ENCODE measurements at regions not wholly inside any gene's neighbourhood (a gene's known extent, or its start where the extent isn't known, plus 50 kb on each side); places are given as distances from the start of the nearest gene placed in this dataset.

DNA sequence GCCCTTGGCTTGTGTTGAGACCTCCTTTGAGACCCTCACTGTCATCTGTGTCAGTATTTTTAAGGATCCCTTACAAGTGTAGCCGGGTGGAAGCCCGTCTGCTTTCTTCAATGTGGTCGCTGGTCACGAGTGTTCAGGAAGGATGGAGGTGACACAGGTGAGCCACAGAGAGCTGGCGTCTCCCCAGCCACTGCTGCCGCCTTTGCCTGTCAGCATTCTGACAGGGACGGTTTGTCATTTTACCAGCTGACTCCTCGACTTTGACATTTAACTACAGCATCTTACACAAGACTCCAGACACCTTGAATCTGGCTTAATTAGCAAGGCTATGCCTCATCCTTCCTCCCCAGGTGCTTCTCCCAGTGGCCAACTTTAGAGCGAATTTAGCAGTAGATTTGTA is 56.3 kb upstream of the MPHOSPH6 start:
- Histone ChIP-seq H3K27ac (ENCODE audit: low read depth, low read length) (no peak overlapping the region), H3K9me3 (ENCODE audit: low read depth, low read length) (no peaks in the 10 kb centered on the region), H3K4me3 (ENCODE audit: insufficient read depth, low read length) (no peak overlapping the region), H4K20me1 (ENCODE audit: insufficient read depth, low read length) (no peaks in the 10 kb centered on the region), H3K79me2 (ENCODE audit: insufficient read depth, low read length) (no peaks in the 10 kb centered on the region), H3K27me3 (ENCODE audit: insufficient read depth, low read length) (peaks cover 4% of the 10 kb centered on the region), H2AFZ (ENCODE audit: low read length) (no peak overlapping the region), H3K4me2 (ENCODE audit: insufficient read depth, low read length) (no peak overlapping the region), H3K36me3 (ENCODE audit: insufficient read depth, low read length) (no peaks in the 10 kb centered on the region), H3K4me1 (ENCODE audit: insufficient read depth, low read length) (no peaks in the 10 kb centered on the region)
- TF ChIP-seq, protein P1, sequence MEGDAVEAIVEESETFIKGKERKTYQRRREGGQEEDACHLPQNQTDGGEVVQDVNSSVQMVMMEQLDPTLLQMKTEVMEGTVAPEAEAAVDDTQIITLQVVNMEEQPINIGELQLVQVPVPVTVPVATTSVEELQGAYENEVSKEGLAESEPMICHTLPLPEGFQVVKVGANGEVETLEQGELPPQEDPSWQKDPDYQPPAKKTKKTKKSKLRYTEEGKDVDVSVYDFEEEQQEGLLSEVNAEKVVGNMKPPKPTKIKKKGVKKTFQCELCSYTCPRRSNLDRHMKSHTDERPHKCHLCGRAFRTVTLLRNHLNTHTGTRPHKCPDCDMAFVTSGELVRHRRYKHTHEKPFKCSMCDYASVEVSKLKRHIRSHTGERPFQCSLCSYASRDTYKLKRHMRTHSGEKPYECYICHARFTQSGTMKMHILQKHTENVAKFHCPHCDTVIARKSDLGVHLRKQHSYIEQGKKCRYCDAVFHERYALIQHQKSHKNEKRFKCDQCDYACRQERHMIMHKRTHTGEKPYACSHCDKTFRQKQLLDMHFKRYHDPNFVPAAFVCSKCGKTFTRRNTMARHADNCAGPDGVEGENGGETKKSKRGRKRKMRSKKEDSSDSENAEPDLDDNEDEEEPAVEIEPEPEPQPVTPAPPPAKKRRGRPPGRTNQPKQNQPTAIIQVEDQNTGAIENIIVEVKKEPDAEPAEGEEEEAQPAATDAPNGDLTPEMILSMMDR (IDR thresholded peaks at IDR 0.05; ENCODE audit: extremely low read depth, low read depth, low read length): no peak
- no peak for DNase-seq (ENCODE audit: insufficient read length, low spot score, missing footprints)

DNA sequence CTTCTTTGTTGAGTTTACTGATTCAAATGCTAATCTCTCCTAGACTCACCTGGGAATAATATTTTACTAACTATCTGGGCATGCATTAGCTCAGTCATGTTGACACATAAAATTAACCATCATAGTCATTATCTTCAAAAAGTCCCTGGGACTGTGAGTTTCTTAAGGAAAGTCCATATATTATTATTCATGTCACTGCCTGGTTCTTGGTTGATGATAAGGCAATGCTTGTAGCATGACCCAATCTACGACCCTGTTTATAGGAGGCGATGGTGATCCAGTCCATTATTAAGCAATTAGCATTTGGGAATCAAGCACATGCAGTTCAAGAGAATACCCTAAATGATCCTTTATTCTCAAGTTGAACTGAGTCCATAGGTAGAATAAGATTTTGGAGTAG is 54.8 kb upstream of the MPHOSPH6 start:
- no peaks in the 10 kb centered on the region for H3K4me1 ChIP-seq (ENCODE audit: insufficient read depth, low read length)
- no peaks in the 10 kb centered on the region for H4K20me1 ChIP-seq (ENCODE audit: insufficient read depth, low read length)
- TF ChIP-seq, protein P1 (IDR thresholded peaks at IDR 0.05; ENCODE audit: extremely low read depth, low read depth, low read length): no peak
- no peaks in the 10 kb centered on the region for H3K9me3 ChIP-seq (ENCODE audit: low read depth, low read length)
- no peaks in the 10 kb centered on the region for H3K79me2 ChIP-seq (ENCODE audit: insufficient read depth, low read length)
- H3K27me3 ChIP-seq (ENCODE audit: insufficient read depth, low read length): peaks cover 4% of the 10 kb centered on the region
- H3K4me3 ChIP-seq (ENCODE audit: insufficient read depth, low read length): no peak overlapping the region
- DNase-seq (ENCODE audit: insufficient read length, low spot score, missing footprints): no peak
- no peak overlapping the region for H3K27ac ChIP-seq (ENCODE audit: low read depth, low read length)
- H2AFZ ChIP-seq (ENCODE audit: low read length): no peak overlapping the region
- no peak overlapping the region for H3K4me2 ChIP-seq (ENCODE audit: insufficient read depth, low read length)
- H3K36me3 ChIP-seq (ENCODE audit: insufficient read depth, low read length): no peaks in the 10 kb centered on the region

DNA sequence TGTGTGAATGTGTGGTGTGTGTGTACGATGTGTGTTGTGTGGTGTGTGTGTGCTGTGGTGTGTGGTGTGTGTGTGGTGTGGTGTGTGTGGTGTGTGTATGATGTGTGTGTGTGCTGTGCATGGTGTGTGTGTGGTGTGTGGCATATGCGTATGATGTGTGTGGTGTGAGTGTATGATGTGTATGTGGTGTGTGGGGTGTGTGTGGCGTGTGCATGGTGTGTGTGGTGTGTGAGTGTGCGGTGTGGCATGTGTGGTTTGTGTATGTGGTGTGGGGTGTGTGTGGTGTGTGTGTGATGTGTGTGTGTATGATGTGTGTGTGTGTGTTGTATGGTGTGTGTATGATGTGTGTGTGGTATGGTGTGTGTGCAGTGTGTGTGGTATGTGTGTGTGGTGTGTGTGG is 50.5 kb upstream of the MPHOSPH6 start:
- no peaks in the 10 kb centered on the region for H4K20me1 ChIP-seq (ENCODE audit: insufficient read depth, low read length)
- DNase-seq (ENCODE audit: insufficient read length, low spot score, missing footprints): no peak
- no peaks in the 10 kb centered on the region for H3K4me1 ChIP-seq (ENCODE audit: insufficient read depth, low read length)
- H3K4me3 ChIP-seq (ENCODE audit: insufficient read depth, low read length): no peak overlapping the region
- H3K79me2 ChIP-seq (ENCODE audit: insufficient read depth, low read length): no peaks in the 10 kb centered on the region
- H3K27ac ChIP-seq (ENCODE audit: low read depth, low read length): no peak overlapping the region
- H3K36me3 ChIP-seq (ENCODE audit: insufficient read depth, low read length): no peaks in the 10 kb centered on the region
- H2AFZ ChIP-seq (ENCODE audit: low read length): no peak overlapping the region
- H3K9me3 ChIP-seq (ENCODE audit: low read depth, low read length): no peaks in the 10 kb centered on the region
- H3K27me3 ChIP-seq (ENCODE audit: insufficient read depth, low read length): no peaks in the 10 kb centered on the region
- H3K4me2 ChIP-seq (ENCODE audit: insufficient read depth, low read length): no peak overlapping the region
- TF ChIP-seq, protein P1 (IDR thresholded peaks at IDR 0.05; ENCODE audit: extremely low read depth, low read depth, low read length): no peak

Measured in osteoblast (primary cell).